NT2/D1 (cell line): ENCODE measurements at regions not wholly inside any gene's neighbourhood (a gene's known extent, or its start where the extent isn't known, plus 50 kb on each side); places are given as distances from the start of the nearest gene placed in this dataset.

Experiments
- SUZ12 ChIP-seq: IDR thresholded peaks from 2 replicates; pipeline ENCODE4 v1.6.1; 2011; ENCODE audit not compliant: insufficient read length, insufficient read depth; ENCODE audit errors: extremely low read depth
- YY1 ChIP-seq: IDR thresholded peaks from 2 replicates; pipeline ENCODE4 v1.6.1; 2011; ENCODE audit not compliant: insufficient read length, insufficient read depth
- ZNF274 ChIP-seq: IDR thresholded peaks from 2 replicates; pipeline ENCODE4 v1.6.1; 2011; ENCODE audit warnings: mild to moderate bottlenecking, low read depth, low read length

- TF ChIP-seq YY1 (no peak), SUZ12 (no peak), ZNF274 (no peak)
These were observed 192.5 kb downstream of the HLX start for GRCh38 chr1:221071777-221072176.
